HG03469 (cell line): ENCODE measurements at regions not wholly inside any gene's neighbourhood (a gene's known extent, or its start where the extent isn't known, plus 50 kb on each side); places are given as distances from the start of the nearest gene placed in this dataset.

ENCODE experiments used
- ATAC-seq: cut with Tn5 transposase; IDR thresholded peaks from one replicate; pipeline ENCODE4 v1.9.1; 2021; ENCODE audit warnings: mild to moderate bottlenecking, moderate library complexity, moderate number of reproducible peaks; ENCODE audit not compliant: unreplicated experiment

DNA sequence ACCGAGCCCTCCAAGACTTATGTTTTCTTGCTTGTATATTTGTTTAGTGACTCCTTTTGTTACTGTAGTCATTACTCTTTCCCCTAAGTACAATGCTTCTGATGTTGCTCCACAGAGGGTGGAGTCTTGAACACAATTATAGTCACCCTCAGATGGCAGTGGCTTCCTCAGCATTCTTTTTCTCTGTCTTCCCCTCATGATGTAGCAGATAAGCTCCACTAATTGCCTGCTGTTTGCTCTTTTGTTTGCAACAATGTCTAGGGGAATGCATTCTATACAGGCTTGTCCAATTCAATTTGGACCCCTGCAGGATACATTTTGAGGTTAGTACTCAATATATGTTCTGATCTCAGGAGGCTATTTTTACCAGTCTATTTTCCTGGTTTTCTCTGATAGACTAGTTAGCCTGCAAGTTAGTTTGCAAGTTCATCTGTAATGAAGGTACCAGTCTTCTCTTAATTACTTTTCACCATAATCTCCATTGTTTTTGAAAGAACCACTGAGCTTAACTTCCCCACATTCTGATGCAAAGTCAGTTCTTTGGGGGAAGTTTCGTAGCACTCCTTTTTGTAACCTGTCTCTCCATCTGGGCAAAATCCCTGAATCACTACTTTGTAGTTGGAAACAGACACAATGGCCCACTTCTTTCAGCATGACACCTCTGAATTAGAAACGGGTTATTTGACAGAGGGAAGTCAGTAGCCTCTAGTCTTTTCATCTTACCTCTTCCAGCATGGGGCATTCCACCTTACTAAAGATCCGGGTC is 1509.2 kb downstream of the CDH11 start:
- ATAC-seq = no peak

DNA sequence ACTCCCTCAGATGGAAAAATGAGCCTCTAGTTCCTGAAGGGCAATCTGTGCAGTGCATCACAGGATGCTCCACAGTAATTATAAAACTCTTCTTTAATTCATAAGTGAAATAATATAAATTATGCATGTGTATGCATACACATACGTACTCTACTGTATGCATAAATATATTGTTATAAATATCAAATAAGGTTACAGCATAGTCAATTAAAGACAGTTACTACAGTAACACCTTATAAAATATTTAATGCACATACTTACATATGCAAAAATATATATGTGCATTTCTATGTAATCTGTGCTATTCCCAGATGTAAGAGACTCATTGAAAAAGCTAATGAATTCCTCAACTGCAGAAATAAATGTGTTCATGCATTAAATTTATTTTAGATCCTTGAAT is 1515.1 kb downstream of the CDH11 start:
- no peak for ATAC-seq

DNA sequence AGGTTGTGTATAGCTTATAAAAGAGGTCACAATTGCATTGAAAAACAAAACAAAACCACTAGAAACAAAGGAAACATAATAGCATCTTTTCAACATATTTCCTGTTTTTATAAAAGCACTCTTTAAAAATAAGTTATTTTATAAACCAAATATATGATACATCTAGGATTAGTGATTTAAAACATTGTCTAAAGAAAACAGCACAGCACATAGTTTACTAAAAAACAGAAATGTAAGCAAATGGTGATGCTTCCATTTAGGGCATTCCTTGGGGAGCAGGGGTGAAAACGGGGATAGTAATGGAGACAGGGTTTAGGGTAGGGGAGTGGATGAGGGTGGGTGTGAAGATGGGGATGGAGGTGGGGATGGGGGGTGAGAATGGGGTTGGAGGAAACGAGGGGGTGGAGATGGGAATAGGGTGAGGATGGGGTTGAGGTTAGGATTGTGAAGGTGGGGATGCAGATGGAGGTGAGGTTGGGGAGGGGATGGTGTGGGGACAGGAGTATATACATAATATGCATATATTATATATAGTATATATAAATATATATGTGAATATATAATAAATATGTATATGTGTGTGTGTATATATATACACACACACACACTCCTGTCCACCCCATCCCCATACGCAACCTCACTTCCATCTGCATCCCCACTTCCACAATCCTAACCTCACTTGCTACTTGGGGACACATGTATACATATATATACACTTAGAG is 1519.5 kb downstream of the CDH11 start:
- no peak for ATAC-seq

DNA sequence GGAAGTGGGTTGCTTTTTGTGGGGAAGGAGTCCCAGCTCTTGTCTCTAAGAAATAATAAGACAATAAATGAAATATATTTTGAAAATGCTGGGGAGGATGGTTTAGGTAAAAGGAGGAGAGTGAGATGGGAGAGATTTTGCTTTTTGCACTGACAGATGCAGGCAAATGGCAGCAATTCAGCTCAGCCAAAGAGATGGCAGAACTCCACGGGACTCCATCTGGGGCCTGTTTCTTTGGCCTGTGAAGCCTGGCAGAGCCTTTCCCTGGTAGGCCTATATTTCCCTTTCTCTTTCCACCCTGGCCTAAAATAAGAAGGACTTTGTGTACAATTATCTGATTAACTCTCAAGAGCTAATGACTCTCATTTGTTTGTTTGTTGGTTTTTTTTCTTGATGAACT is 1525.1 kb downstream of the CDH11 start:
- ATAC-seq = no peak

DNA sequence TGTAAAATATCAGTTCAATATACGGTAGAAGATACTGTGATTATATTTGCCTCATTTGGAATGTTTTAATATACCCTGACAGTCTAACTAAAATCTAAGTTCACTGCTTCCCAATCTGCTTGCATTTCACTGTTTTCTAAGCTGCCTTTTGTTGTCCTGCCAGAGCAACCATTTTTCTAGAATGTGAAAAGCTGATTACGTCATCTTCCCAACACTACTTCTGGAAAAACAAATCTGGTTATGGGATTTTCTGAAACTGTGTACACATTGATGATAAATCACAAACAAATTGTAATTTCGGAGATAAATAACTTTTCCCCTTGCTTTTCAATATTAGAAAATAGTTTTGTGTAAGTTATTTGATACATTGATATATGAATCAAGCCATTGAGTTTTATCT is 1529.0 kb downstream of the CDH11 start:
- ATAC-seq = no peak

DNA sequence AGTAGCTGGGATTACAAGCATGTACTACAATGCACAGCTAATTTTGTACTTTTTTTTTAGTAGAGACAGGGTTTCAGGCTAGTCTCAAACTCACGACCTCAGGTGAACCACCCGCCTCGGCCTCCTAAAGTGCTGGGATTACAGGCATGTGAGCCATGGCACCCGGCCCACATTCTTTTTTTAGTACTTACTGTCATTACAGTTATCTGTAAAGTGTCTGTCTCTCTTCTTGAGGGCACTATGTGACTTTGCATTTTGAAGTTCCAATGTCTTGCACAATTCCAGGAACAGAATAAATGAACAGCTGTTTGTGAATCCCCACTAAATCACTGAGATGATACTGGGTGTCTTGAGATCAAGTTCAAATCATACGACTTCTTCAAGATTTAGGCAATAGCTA is 1540.3 kb downstream of the CDH11 start:
- no peak for ATAC-seq

DNA sequence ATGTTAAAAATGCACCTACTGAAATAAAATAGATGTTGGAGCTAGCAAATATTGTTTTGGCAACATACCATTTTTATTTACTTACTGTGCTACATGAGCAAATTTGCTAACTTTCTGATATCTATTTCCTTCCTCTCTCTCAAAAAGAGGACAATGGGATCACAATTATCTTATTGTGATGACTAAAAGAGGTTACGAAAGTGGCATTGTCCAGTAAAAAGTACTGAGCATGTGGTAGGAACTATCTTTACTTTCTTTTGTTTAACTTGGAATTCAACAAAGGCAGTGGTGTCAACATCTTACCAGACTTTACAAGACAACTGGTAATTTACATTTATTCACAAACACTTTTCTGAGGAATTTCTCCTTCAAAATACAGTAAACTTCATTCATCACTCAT is 1542.6 kb upstream of the CDH8 start:
- no peak for ATAC-seq

DNA sequence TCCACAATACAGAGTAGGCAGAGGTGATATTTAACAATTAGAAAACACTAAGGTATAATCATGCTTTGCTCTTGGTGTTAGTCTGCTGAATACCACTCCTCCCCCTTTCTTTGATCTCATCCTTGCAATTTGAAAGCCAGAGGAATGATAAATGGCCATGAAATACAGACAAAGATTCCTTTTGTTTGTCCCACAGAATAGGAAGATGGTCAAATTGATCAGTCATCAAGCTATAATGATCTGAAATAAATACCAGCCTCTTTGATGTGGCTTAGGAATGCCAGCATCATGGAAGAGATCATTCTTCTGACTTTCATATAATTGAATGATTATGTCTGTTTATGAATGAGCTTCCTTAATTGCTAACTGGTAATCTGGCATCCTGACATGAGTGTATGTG is 1541.7 kb upstream of the CDH8 start:
- ATAC-seq = no peak

DNA sequence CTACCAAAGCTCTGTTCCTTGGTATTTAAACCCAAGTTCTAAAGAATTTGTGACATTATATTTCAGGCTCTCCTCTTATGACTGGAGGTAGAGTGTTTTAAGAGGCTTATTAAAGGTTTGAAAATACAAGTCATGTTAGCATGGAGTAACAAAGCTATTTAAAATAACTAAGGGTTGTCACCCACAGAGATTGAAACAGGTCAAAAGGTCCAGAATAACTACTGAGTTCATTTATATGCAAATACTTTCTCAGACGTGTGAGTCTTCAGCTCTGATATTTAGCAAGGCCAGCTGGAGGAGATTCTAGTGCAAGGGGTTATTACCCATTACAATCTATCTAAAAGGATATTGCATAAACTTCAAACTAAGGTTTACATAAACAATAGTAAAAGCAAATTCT is 1538.8 kb upstream of the CDH8 start:
- no peak for ATAC-seq

DNA sequence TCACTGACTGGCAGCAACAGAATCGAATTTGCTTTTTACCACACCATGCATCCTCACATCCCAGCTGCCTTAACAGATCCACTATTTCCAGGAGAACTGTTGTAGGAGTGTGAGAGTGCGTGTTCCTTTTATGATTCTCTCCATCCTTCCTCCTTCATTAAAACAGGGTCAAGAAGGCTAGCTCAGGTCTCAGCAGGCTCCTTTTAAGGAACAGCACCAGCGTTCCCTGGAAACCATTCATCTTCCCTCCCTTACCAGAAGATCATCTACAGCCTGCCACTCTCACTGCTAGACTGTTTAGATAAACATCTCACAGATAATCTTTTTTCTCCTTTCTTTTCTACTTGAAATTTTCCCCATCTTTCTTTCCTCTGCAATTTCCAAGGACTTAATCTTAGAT is 1531.9 kb upstream of the CDH8 start:
- ATAC-seq = no peak

DNA sequence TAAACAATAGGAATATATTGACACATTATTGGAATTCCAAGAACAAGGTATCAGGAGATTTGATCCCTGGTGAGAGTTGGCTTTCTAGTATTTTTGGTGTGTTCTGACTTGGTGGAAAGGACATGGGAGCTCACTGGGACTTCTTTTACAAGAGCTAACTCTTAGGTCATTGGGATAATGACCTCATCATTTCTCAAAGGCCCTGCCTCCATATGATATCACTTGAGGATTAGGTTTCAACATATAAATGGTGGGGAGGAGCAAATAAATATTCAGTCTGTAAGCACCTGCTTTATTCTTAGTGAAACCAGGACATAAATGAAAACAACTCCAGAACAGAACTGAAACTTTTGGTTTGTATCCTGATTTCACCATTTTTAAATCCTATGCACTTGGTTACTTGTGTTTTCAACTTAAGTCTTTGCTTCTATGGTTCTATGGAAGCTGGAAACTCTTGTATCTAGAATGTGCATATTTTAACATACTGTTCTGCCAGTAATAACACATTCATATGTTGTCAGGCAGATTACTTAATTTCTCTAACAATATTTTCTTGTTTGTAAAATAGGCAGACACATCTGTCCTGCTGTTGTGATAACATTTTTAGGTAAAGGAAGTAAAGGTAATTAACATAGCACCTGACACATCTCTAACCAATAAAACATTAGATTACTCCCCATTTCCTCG is 1527.7 kb upstream of the CDH8 start:
- ATAC-seq = no peak

DNA sequence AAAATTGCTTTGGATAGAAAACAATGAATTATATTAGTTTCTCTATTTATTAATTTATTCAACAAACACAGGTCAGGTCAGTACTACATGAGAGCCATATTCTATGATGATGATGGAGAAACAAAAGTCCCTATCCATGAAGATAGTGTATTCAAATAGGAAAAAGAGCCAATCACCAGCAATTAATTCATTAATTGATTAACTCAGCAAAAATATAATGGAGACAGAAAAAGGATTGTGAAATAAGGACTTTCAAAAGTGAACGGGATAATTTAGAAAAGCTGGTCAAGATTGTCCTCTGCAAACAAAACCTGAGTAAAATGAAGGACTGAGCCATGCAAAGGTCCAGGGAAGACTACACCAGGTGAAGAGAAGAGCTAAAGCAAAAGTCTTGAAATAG is 1517.7 kb upstream of the CDH8 start:
- no peak for ATAC-seq

DNA sequence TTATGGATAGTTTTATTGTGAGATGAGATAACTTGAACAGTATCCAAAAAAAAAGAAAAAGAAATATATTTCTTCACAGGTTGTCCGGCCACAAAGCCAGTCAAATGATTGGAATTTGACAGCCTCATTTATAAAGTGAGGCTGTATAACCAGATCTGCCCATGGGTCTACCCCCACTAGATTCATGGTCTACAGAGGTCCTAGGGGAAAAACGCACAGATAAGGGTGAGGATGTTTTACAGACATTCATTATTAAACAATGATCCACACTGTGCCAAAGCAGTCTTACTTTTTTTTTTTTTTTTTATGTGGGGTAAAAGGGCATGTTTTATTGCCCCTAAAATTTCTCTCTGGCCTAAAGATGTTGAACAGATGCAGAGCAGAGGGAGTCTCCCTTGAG is 1503.0 kb upstream of the CDH8 start:
- ATAC-seq = no peak

DNA sequence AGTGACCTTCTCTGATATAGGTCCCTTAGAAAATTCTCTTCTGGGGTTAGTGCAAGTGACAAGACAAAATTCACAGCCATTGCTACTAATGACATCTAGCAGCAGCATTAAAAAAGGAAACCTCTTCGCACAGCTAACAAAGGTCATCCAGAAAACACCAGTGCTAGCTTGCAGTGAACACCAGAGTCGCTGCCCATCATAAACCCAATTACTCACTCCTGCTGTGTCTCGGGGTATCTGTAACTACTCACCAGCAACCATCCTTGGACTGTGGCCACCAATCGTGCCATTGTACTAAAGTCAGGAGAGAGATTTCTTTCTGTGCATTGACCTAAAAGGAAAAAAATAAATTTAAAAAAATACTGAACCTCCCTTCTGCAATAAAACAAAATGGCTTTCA is 1494.7 kb upstream of the CDH8 start:
- ATAC-seq = no peak

DNA sequence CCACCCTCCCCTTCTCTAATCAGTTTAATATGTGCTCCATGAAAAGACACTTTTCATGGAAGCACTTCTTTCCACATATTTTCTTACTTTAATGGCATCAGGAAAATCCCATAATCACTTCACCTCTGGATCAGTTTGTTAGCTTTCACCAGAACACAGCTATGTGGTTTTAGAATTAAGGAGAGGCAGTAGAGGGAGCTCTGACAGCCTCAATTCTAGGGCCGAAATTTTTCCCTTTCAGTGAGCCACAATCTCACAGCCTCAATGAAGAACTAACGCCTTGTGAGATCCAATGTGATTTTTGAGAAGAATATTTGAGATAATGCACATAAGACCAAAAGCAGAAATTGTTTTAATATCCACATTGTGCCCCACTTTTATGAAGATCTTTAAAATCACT is 1494.0 kb upstream of the CDH8 start:
- no peak for ATAC-seq

DNA sequence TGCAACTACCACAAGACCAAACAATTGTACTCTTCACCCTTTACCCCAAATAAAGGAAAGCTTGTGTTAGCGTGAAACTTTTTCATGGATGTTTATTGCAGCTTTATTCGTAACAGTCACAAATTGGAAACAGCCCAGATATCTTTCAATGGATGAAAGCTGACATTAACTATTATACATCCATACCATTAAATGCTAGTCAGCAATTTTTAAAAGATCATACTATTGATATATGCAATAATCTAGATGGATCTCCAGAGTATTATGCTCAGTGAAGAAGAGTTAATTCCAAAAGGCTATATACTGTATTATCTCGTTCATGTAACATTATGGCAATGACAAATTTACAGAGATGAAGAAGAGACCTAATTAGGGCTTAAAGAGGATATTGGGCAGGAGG is 1491.2 kb upstream of the CDH8 start:
- ATAC-seq = no peak

DNA sequence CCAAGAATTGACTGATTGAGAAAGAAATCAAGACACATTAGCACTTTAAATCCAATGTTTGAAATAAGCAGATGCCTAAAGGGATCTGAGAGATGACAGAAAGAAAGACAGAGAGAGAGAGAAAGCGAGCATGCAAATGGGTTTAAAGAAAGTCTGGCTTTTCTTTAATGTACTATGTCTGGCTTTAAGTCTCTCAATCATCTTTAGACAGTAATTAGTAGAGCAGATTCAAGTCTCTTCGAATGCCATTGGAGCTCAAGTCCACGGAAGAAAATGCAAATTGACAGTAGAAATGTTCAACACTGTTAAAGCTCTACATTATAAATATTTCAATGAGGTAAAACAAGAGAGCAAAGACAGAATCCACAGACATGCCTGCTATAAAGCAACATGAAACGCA is 1480.2 kb upstream of the CDH8 start:
- no peak for ATAC-seq

DNA sequence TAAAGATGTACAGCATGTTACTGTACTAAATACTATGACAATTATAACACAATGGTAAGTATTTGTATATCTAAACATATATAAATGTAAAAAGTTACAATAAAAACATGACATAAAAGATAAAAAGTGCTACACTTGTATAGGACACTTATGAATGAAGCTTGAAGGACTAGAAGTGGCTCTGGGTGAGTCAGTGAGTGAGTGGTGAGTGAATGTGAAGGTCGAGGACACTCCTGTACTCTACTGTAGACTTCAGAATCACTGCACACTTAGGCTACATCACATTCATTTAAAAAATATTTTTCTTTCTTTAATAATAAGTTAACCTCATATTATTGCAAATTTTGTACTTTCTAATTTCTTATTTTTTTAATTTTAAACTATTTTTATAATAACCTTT is 1476.7 kb upstream of the CDH8 start:
- ATAC-seq = no peak

DNA sequence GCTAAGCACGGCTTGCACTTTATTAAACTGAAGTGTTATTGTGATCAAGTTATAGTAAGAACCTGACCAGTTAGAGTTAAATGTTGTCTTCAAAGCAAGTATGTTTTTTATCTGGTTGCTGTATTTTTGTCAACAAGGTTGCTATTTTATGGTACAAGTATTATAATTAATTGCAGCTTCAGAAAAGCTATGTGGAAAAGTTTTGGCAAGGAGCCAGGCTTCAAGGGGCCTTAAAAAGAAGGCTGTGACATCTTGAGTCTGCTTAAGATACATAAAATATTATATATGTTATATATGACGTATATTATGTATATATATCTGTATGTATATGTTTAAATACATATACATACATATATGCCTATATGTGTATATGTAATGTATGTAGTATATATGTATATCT is 1461.2 kb upstream of the CDH8 start:
- no peak for ATAC-seq

DNA sequence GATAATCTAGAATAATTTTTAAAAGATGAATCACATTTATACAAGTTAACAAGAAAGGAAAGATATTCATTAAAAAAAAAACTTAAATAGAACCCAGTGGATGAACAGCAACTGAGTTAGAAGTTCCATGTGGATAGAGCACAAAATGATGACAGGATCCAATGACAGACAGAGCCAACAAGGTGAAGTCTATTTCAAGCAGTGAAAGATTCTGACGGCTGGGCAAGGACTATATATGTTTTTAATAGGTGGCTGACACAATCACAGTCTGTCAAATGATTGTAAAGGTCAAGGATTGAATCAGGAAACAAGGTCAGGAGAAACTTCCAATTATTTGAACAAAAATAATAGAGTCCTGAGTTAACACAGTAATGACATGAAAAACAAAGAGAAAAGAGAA is 1460.0 kb upstream of the CDH8 start:
- no peak for ATAC-seq

DNA sequence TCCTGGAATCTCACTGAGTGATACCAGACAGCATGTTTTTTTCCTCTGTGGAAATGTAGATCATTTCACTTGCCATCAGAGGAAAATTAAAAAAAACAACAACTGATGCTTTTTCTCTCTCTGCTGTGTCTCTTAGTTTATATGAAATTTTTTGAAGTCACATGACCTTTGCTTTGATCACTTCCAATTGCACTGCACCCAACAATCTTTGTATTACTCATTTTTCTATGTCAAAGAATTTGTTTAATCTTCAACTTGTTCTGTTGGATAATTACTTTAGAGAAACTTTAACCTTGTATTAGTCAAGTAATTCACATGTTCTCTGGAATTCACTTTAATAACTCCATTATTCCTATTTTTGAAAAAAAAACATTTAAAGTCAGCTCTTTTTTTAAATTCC is 1452.7 kb upstream of the CDH8 start:
- no peak for ATAC-seq

DNA sequence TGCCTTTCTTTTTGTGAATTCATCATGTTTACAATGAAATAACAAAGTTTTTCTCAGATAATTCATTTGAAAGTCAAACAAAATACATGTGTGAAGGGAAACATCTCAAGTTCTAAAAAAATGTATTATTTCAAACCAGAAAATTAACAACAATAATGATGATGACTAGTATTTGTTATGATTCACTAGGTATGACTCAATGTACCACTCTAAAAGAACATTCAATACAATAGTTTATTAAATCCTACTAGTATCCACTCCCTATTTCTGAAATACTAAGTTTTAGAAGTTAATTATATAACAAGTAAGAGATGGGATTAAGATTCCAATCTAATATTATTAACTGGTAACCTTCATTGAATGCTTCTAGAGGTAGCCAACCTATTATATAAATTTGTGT is 1444.8 kb upstream of the CDH8 start:
- ATAC-seq = no peak
